Hindlimb muscle (tissue), 1 donor: ENCODE measurements at regions not wholly inside any gene's neighbourhood (a gene's known extent, or its start where the extent isn't known, plus 50 kb on each side); places are given as distances from the start of the nearest gene placed in this dataset.
"Not testable (repeated sequence)": the region's sequence is repeated elsewhere in the genome, so short reads cannot be mapped to it uniquely, and the experiment has no call there.

Source experiments
- DNase-seq: peaks from one replicate; pipeline ENCODE4 v3.0.0-alpha.2; 2013

DNA sequence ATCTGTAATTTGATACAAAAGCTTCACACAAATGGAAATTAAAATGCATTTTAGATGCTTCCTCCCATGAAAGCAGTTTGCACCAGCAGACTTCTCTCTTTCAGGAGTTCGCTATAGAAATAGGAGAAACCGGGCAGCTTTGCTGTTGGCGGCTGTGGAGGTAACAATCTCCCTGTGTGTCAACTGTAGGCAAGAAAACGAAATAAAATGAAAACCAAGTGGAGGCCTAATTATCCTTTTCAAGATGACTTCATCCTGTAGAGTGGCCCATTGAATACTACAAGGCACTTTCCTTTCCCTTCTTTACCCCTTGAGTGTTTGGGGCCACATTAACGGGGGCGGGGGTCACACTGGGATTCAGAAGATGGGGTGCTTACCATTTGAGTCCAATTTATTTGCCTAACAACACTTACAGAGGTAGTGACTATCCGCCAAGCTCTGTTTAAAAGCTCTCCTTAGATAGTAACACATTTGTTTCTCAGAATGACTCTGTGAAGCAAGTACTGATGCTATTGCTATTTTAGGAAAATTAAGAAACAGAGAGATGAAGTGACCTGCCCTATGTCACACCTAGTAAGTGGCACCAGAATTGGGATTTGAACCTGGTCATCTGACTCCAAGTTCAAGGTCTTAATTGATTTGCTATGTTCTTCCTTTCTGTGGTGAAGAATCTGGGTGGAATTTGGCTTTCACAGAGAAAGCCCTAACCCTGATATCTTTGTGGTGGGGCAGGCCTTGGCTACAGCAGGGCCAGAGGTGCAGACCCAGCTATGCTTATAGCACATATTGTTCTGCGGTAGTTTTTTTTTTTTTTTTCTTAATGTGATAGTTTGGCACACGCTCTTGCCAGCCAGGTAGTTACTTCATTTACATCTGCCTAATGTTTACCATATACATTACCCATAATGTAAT lies 125.5 kb upstream of the MPHOSPH6 start:
- no peak for DNase-seq

DNA sequence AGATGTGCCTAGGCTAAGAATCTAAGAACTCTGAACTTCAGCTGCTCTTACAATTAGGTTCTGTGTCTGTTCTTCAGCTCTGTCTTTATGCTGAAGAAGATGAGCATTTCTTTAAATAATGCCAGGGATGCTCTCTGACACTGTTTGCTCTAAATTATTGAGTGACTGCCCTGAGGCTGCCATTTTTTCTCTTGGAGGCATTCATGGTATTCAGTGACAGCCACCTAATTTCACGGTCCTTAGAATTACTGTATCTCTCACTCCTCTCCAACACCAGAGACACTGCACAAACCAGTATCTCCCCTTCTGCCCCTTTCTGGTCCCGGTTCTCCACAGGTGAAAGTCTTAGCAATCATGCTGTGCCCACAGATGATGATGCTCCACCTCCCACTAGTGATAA lies 123.6 kb upstream of the MPHOSPH6 start:
- no peak for DNase-seq

DNA sequence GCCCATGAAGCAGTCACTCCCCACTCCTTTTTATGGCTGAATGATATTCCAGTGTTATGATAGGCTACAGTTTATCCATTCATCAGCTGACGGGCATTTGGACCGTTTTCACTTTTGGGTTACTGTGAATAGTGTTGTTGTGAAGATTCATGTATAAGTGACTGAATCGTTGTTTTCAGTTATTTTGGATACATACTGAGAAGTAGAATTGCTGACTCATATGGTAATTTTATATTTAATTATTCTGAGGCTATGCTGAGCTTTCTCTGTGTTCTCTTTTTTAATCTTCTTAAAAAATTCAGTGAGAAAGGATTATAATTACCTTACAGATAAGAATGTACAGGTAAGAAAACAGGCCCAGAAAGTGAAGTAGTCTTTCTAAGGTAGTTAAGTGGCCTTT lies 117.9 kb upstream of the MPHOSPH6 start:
- no peak for DNase-seq

DNA sequence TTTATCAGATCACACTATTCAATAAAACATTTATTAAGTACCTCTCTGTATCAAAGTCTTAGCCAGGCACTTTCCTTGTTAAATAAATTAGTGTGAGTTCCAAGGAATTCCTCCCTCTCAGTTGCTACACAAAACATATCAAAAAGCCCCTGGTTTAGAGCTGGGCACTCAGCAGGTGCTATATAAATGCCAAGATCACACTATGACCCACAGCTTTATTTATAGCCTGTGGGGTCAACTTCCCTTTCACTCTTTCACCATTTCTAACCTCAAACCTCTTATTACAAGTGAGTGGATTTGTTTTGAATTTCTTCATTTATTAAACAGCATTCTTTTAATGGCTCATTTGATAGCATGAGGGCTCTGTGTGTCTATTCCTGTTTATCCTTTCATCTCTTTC lies 112.6 kb upstream of the MPHOSPH6 start:
- DNase-seq = no peak

DNA sequence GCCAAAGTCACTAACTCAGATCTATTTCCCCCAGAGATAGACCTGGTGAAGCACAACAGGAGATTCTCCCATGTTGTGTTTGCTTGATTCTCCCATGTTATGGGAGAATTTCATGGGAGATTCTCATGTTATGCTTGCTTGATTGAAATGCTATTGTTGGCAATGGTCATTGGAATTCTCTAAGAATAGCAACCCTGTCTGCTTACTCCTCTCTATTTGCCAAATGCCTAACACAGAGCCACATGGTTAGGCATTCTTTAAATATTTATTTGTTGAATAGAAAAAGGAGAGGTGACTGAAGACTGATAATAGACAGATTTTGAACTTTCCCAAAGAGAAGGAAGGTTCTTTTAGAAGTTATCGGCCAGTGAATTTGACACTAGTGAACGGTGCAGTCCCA lies 111.5 kb upstream of the MPHOSPH6 start:
- DNase-seq = no peak

DNA sequence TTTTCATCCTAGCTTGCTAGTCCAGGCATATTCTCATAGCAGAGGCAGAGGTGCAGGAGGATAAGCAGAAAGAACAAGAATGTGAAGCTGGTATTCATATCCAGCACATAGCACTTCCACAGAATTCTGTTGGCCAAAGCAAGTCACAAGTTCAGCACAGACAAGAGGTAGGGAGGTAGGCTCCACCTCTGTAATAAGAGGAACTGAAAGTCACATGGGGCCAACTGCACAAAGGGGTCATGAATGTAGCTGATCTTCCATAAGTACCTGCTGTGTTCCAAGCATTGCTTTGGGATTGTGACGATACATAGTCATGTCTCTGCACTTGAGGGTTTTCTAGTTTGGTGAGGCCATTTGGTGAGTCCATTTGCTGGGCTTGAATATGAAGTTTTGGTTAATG lies 110.8 kb upstream of the MPHOSPH6 start:
- DNase-seq = no peak

DNA sequence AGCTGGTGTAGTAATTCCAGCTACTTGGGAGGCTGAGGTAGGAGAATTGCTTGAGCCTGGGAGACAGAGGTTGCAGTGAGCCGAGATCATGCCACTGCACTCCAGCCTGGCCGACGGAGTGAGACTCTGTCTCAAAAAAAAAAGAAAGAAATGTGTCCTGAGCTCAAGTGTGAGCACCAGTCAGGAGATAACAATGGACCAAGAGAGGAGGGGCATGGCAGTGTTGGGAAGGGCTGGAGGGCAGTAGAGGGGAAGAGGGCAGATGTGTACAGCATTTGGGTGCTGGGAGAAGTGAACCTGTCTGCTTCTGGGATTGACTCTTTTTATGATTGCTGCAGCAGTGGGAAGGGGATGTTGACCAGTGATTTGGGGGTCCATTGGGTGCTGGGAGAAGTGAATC lies 105.3 kb upstream of the MPHOSPH6 start:
- DNase-seq = not testable (repeated sequence)

DNA sequence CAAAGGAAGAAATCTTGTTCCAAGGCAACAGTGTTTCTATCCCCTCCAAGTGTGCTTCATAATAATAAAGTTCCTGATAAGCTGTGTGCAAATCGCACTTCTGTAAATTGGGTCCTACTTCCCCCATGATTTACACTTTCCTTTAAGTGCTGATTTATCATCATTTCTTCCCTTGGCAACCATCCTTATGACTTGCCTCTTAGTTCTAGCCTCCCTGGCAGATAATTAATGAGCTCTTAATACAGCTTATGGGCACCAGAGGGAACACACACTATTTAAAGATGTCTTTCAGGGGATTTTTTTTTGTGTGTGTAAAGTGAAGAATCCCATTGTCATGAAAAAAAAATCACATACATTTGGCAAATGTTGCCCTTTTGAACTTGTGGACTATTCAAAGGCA lies 101.6 kb upstream of the MPHOSPH6 start:
- no peak for DNase-seq

DNA sequence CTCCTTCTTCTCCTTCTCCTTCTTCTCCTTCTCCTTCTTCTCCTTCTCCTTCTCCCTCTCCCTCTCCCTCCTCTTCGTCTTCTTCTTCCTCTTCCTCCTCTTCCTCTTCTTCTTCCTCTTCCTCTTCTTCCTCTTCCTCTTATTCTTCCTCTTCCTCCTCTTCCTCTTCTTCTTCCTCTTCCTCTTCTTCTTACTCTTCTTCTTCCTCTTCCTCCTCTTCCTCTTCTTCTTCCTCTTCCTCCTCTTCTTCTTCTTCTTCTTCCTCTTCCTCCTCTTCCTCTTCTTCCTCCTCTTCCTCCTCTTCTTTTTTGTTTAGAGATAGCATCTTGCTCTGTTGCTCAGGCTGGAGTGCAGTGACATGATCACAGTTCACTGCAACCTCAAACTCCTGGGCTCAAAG lies 97.7 kb upstream of the MPHOSPH6 start:
- DNase-seq = not testable (repeated sequence)

DNA sequence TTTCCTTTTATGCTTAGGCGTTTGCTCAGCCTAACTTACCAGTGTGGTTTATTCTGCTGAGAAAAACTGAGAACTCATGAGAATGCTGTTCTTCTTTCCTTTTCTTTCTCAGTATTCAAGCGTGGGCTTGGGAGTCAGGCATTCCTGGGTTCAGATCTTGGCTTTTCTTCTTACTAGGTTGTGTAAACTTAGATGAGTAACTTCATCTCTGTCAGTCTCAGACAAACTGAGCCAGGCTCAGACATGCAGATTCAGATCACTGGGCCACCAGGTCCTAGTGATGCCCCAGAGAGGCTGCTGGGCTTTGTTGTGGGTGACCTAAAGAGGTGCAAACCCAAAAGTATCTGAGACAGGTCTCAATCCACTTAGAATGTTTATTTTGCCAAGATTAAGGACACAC lies 95.8 kb upstream of the MPHOSPH6 start:
- no peak for DNase-seq

DNA sequence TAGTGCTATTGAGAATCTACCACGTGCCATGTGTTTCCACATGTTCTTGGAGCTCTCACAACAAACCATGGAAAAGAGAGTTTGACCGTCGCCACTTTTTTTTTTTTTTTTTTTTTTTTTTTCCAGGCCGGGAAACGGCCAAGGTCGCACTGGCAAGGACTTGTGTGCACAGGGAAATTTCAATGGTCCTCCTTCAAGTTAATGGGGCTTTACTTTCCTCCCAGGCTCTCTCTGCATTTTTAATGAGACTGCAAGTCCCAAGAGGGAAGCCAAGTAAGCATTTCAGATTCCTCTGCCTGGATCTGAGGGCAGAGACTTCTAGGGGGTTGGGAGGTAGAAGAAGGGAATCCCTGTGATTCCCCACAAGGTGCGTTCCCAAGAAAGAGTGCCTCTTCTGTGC lies 94.7 kb upstream of the MPHOSPH6 start:
- no peak for DNase-seq

DNA sequence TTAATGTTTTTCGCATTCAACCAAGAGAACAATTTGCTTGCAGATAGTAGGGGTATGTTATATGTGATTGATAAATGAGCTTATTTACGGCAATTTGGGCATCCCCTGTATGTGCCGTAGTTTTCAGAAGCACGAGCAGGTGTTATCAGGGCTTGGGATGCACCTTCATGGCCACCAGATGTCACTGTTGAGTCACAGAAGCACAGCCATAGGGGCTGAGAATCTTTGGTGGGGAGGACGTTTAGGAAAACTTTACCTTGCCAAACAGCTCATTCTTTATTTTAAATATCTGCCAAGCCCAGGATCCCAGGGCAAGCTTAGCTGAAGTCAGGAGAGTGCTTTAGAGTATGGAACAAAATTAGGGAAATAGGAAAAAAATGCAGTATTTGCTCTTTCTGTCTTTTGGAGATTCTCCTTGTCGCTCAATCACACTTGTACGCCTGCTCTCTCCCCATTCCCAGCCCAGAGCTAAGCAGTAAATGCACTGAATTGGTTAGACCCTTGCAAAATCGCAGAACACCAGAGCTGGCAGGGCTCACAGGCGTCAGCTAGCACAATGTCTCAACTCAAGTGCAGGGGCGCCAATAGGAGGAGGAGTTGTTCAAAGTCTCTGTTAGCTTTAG lies 93.6 kb upstream of the MPHOSPH6 start:
- peak; percentile 74 for DNase-seq

DNA sequence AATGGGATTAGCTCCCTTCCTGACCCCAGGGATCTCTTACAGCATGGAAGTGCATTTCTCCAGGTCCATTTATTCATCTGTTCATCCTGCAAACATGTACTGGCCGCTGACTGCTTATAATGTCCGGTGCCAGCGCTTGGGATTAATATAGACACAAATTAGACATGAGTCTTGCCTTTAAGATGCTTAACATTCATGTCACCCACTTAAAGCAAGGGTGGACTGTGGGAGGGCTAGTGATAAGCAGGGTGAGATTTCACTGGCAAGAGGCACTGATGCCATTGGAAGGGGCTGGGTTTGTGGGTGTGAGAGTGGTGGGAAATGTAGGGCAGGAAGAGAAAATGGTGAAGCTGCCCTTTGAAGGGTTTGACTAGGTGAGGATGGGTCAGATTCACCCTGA lies 92.2 kb upstream of the MPHOSPH6 start:
- no peak for DNase-seq

DNA sequence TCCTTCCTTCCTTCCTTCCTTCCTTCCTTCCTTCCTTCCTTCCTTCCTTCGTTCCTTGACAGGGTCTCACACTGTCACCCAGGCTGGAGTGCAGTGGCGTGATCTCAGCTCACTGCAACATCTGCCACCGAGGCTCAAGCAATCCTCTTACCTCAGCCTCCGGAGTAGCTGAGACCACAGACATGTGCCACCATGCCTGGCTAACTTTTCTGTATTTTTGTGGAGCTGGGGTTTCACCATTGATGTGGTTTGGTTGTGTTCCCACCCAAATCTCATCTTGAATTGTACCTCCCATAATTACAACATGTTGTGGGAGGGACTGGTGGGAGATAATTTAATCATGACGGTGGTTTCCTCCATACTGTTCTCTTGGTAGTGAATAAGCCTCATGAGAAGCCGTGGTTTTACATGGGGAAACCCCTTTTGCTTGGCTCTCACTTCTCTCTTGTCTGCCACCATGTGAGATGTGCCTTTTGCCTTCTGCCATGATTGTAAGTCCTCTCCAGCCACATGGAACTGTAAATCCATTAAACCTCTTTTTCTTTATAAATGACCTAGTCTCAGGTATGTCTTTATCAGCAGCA lies 90.3 kb upstream of the MPHOSPH6 start:
- no peak for DNase-seq

DNA sequence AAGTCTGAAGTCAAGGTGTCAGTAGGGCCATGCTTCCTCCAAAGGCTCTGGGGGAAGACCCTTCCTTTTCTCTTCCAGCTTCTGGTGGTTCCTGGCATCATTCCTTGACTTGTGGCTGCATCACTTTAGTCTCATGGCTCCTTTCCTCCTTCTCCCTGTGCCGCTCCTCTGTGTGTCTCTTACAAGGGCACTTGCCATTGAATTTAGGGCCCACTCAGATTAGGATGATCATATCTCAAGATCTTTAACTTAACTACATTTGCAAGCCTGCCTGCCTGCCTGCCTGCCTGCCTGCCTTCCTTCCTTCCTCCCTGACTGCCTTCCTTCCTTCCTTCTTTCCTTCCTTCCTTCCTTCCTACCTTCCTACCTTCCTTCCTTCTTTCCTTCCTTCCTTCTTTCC lies 89.7 kb upstream of the MPHOSPH6 start:
- no peak for DNase-seq

DNA sequence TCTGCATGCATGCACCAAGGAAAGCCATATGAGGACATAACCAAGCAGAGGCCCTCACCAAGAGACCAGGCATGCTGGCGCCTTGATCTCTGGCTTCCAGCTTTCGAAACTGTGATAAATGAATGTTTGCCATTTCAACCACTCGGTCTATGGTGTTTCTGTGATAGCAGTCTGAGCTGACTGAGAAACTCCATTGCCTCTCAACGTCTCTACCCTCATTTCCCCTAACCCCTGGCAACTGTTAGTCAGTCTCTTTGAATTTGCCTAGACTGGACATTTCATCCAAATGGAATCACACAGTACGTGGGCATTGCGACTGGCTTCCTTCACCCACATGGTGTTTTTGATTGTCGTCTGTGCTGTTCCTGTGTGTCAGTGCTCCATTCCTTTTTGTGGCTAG lies 88.0 kb upstream of the MPHOSPH6 start:
- DNase-seq = no peak

DNA sequence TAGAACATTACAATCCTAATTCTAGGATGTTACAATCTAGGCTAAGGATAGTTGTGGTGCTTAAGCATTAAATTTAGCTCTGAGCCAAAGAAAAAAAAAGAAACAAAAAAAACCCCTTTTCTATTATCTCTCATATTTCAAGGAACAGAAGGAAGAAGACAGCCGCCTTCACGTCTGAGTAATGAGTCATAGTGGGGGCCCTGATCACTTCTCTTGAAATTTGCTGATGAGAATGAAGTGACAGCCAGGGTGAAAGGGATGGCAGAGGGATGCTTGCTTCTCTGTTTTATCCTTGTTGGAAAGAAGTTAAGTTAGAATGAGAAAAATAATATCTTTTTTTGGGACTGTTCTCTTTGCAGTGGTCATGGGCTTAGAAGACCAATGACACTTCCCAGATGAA lies 82.6 kb upstream of the MPHOSPH6 start:
- no peak for DNase-seq

DNA sequence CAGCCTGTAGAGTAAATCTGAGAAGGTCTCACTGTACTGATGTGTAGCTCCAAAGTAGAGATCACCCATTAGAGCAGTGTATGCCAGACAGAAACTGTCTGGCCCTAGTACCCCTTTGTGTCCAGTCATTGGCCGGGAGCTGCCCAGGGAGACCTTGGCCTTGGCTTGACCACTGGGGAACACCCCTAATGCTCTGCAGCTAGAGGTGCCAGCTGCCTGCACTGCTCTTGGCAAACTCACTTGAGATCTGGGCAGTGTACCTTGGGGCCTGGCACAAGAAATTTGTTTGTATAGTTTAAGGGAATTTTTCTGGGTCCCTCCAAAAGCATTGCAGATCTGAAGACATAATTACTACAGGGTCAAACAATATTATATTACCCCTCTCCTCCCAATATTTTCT lies 78.7 kb upstream of the MPHOSPH6 start:
- DNase-seq = no peak

DNA sequence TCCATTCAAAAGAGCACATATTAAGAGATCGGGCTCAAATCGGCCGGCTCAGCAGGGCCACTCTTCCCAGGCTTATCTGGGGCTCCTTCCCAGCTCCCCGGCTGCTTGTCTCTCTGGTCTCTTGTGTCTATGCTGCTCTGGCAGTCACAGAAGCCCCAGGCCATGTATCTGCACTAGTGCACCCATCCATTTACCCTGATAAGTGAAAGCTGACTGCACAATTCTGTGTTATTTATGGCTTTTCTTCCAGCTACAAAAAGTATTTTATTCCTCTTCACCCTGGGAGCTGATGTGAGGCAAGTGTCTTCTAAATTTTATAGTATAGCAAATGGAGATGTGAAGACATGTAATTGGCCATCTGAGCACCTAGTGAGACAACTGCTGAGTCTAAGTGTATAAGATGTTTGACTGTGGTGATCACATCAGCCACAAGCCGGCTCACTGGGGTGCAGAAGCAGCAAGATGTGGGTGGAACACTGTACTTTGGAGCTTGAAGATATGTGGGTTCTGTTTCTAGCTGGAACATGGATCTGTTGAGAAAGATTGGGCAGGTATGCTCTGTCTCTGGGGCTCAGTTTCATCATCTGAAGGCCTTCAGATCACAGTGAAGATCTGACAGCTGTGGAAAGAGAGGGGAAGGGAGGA lies 78.1 kb upstream of the MPHOSPH6 start:
- no peak for DNase-seq

DNA sequence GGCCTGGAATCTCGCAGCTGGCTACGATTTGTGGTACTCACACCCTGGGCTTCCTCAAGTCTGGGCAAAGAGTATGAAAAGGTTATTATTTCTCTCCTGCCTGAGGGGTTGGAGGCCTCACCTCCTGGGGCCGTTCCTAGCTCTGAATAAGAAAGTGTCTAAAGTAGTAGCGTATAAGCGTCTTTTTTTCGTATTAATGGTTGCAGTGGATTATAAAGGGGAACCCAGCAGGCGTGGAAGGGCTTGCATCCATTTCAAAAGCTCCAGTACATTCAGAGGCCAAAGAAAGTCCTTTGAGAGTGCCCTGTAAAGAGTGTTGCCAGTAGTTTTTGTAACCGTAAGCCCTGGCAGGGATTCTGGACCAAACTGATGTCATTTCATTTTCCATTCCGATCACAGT lies 72.2 kb upstream of the MPHOSPH6 start:
- DNase-seq = peak; percentile 25

DNA sequence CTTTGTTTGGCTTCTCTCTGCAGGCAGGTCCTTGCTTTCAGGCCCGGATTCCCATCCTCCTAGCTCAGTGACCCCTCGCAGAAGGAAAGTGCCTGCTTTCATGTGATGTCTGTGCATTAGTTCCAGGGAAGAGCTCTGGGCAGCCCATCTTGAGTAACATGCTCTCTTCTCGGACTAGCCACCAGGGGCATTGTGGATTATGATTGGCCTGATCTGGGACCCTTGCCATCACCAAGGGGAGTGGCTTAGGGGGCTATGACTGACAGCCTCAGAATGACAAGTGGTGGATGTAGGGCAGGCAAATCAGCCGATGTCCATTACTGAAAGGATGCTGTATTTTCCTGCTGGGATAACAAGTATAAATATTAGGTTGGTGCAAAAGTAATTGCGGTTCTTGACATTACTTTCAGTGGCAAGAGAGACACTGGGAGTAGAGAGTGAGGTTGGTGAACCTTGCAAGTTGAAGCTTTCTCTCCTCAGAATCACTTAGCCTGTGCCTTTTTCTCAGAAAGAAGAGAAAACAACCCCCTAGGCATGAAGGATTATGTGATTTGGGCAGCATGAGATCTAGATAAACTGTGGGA lies 71.5 kb upstream of the MPHOSPH6 start:
- DNase-seq = no peak

DNA sequence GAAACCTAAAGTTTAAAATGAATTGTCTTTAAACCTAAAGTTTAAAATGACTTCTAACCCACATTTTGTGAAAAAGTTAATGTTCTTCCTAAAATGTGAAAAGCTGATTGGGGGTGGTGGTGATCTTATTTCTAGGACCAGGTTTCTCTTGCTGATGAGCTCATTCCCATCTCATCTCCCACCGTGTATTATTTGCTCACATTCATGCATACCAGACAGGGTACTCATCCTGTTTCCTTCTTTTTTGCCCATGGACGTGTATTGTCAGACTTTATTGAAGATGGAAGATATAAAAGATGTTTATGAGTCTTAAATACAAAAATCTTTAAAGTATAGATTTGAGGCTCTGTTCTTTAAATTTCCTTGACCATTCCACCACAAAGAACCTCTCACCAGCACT lies 70.1 kb upstream of the MPHOSPH6 start:
- no peak for DNase-seq

DNA sequence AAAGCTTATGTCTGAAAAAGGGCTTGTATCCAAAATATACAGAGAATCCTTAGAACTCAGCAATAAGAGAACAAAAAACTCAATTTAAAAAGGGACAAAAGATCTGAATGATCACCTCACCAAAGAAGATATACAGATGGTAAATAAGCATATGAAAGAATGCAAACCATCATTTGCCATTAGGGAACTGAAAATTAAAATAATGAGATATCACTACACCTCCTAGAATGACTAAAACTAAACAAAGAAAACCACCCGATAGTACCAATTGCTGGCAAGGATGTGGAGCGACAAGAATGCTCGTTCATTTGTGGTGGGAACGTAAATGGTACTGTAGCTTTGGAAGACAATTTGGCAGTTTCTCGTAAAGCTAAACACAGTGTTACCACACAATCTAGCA lies 66.9 kb upstream of the MPHOSPH6 start:
- no peak for DNase-seq
